ENCODE measurements at regions not wholly inside any gene's neighbourhood (a gene's known extent, or its start where the extent isn't known, plus 50 kb on each side); places are given as distances from the start of the nearest gene placed in this dataset.

GRCh38 chr17:71519285-71519684 lies 601.5 kb upstream of the SOX9 start:
- Histone ChIP-seq H2BK12ac (ENCODE audit: low read depth, low read length) (no peak overlapping the region), H4K91ac (replicated peaks; ENCODE audit: insufficient read length, low read length) (no peak overlapping the region), H3K36me3 (ENCODE audit: control insufficient read depth in 2 of 4, insufficient read depth in 4 of 4, low read length in 3 of 4) (no peaks in the 10 kb centered on the region), H3K4me3 (ENCODE audit: extremely low read depth in 1 of 4, insufficient read depth in 2 of 4, low read depth in 3 of 4, low read length in 4 of 4) (no peak overlapping the region), H3K27ac (ENCODE audit: low read depth, low read length) (no peak overlapping the region), H3K23ac (ENCODE audit: insufficient read length) (no peak overlapping the region), H3K18ac (ENCODE audit: extremely low read depth, low read length) (no peak overlapping the region), H4K20me1 (replicated peaks in 1 of 2; ENCODE audit: control insufficient read depth in 1 of 2, insufficient read depth in 2 of 2, low read length in 2 of 2) (no peaks in the 10 kb centered on the region), H3K14ac (ENCODE audit: insufficient read length) (no peak overlapping the region), H2BK15ac (ENCODE audit: low read length) (no peak overlapping the region), H3K23me2 (ENCODE audit: low read depth, low read length) (no peaks in the 10 kb centered on the region), H4K5ac (ENCODE audit: insufficient read length, low read depth, low read length) (no peak overlapping the region), H3K79me1 (ENCODE audit: low read depth, low read length) (no peaks in the 10 kb centered on the region), H3K4me2 (ENCODE audit: insufficient read depth in 1 of 2, low read depth in 2 of 2, low read length in 2 of 2) (no peak overlapping the region), H3K4me1 (replicated peaks in 1 of 4; ENCODE audit: control insufficient read depth in 3 of 4, insufficient read depth in 4 of 4, low read length in 3 of 4) (no peaks in the 10 kb centered on the region), H2BK120ac (replicated peaks; ENCODE audit: low read depth, low read length) (no peak overlapping the region), H3K4ac (replicated peaks; ENCODE audit: insufficient read length, low read depth, low read length) (no peak overlapping the region), H3K56ac (replicated peaks; ENCODE audit: insufficient read length, low read depth, low read length) (no peak overlapping the region), H3K9me3 (ENCODE audit: insufficient read depth in 2 of 2, low read depth in 1 of 2, low read length in 1 of 2) (no peaks in the 10 kb centered on the region), H3K9ac (replicated peaks in 1 of 4; ENCODE audit: extremely low read depth in 1 of 4, low read depth in 3 of 4, low read length in 3 of 4) (no peak overlapping the region), H2BK5ac (ENCODE audit: low read depth, low read length) (no peak overlapping the region), H4K8ac (ENCODE audit: extremely low read depth, insufficient read depth, low read length) (no peak overlapping the region), H2AFZ (ENCODE audit: low read length) (no peak overlapping the region), H2AK5ac (ENCODE audit: low read depth, low read length) (no peak overlapping the region), H3K27me3 (replicated peaks in 1 of 4; ENCODE audit: control insufficient read depth in 3 of 4, extremely low read depth in 1 of 4, insufficient read depth in 3 of 4, low read length in 3 of 4) (no peaks in the 10 kb centered on the region), H2BK20ac (ENCODE audit: low read length) (no peak overlapping the region), H3K79me2 (ENCODE audit: control insufficient read depth in 1 of 2, insufficient read depth in 2 of 2, low read length in 2 of 2) (no peaks in the 10 kb centered on the region)
- TF ChIP-seq GTF2F1 (IDR thresholded peaks at IDR 0.05; ENCODE audit: borderline replicate concordance, low read depth, low read length) (no peak), EGR1 (IDR thresholded peaks at IDR 0.05; ENCODE audit: borderline replicate concordance, low read depth, low read length) (no peak), EP300 (IDR thresholded peaks at IDR 0.05; ENCODE audit: borderline replicate concordance in 1 of 2, low read depth in 2 of 2, low read length in 2 of 2) (no peak), JUN (IDR thresholded peaks at IDR 0.05; ENCODE audit: low read depth, low read length) (no peak), FOSL1 (IDR thresholded peaks at IDR 0.05; ENCODE audit: insufficient read depth, low read depth, low read length) (no peak), USF2 (IDR thresholded peaks at IDR 0.05; ENCODE audit: low read length) (no peak), CTBP2 (IDR thresholded peaks at IDR 0.05; ENCODE audit: borderline replicate concordance, insufficient read depth, insufficient read length, low read length) (no peak), TAF1 (IDR thresholded peaks at IDR 0.05; ENCODE audit: low read depth, low read length) (no peak), ATF3 (IDR thresholded peaks at IDR 0.05; ENCODE audit: insufficient read depth, low read depth, low read length) (no peak), TBP (IDR thresholded peaks at IDR 0.05; ENCODE audit: low read depth, low read length) (no peak), SIN3A (conservative IDR thresholded peaks at IDR 0.05 in 1 of 2, IDR thresholded peaks at IDR 0.05 in 1 of 2; ENCODE audit: low read depth in 1 of 2, low read length in 2 of 2) (no peak), RNF2 (IDR thresholded peaks at IDR 0.05; ENCODE audit: borderline replicate concordance, low read depth, low read length, missing control alignments, poor library complexity, severe bottlenecking) (no peak)
- 95% methylated on average over 2 of the region's 2 CpGs; no CpG with 5 or more reads in 1 of the 2 experiments for WGBS, 2 experiments (ENCODE audit: extremely low coverage in 1 of 2, insufficient coverage in 1 of 2, insufficient read length in 1 of 2, insufficient replicate concordance in 2 of 2, low coverage in 1 of 2, low lambda C conversion rate in 2 of 2, missing lambda C conversion rate in 1 of 2)
- DNase-seq (ENCODE audit: low read depth in 1 of 2, low spot score in 2 of 2), result no peak
- FAIRE-seq, result no peak
- ChIA-PET CTCF (ENCODE audit: partially characterized antibody) (interaction anchor here (1.4 kb wide), 1 partner anchor 46 kb away, joined by 3 read pairs; no protein-coding TSS in a partner anchor), POLR2A (ENCODE audit: partially characterized antibody) (interaction anchor here (0.7 kb wide), 1 partner anchor 712 kb away, joined by 3 read pairs; no protein-coding TSS in a partner anchor)
